Nephron progenitor cell (in vitro differentiated cells): ENCODE measurements at regions not wholly inside any gene's neighbourhood (a gene's known extent, or its start where the extent isn't known, plus 50 kb on each side); places are given as distances from the start of the nearest gene placed in this dataset.

Source experiments
- DNase-seq: peaks from one replicate; pipeline ENCODE4 v3.0.0; 2021
- H3K27ac Mint-ChIP-seq: 2 replicates; pipeline ENCODE4 v1.8.0; 2021; ENCODE audit warnings: mild to moderate bottlenecking, moderate library complexity, mixed read lengths
- H3K27me3 Mint-ChIP-seq: 2 replicates; pipeline ENCODE4 v1.8.0; 2021; ENCODE audit warnings: mild to moderate bottlenecking, low read depth, mixed read lengths; ENCODE audit not compliant: poor library complexity
- H3K36me3 Mint-ChIP-seq: 2 replicates; pipeline ENCODE4 v1.8.0; 2021; ENCODE audit warnings: low read depth, mixed read lengths
- H3K4me1 Mint-ChIP-seq: 2 replicates; pipeline ENCODE4 v1.8.0; 2021; ENCODE audit warnings: mixed read lengths
- H3K4me3 Mint-ChIP-seq: 2 replicates; pipeline ENCODE4 v1.8.0; 2021; ENCODE audit warnings: mild to moderate bottlenecking, moderate library complexity, mixed read lengths
- H3K9me3 Mint-ChIP-seq: 2 replicates; pipeline ENCODE4 v1.8.0; 2021; ENCODE audit warnings: mild to moderate bottlenecking, moderate library complexity, mixed read lengths
- TF ChIP-seq, protein P1 (sequence below): fragments of 200-600 bp; sonication (generic); IDR thresholded peaks from 2 replicates; pipeline ENCODE4 v1.5.0; 2021; ENCODE audit warnings: antibody characterized with exemption

DNA sequence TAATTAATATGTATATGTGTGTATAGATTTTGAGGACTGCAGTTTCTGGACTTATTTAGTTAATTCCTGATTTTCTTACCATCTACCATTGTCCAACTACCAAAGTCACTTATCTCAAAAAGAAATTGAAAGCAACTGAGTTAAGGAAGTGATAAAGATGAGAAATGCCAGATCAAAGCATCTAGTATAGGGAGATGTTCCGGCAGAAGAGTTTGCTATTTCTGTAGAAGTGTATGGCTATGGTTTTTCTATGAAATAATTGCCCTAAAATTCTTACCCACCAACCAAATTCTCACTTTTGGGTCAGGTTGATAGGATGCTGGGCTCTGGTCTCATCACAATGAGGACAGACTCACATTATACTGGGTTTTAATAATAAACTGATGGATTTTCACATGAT is 64.0 kb upstream of the RAB11FIP2 start:
- Mint-ChIP-seq H3K27ac (no peak overlapping the region), H3K27me3 (peaks cover 13% of the 10 kb centered on the region), H3K4me1 (peaks cover 47% of the 10 kb centered on the region), H3K9me3 (peaks cover 6% of the 10 kb centered on the region), H3K4me3 (no peak overlapping the region), H3K36me3 (peaks cover 5% of the 10 kb centered on the region)
- TF ChIP-seq, protein P1, sequence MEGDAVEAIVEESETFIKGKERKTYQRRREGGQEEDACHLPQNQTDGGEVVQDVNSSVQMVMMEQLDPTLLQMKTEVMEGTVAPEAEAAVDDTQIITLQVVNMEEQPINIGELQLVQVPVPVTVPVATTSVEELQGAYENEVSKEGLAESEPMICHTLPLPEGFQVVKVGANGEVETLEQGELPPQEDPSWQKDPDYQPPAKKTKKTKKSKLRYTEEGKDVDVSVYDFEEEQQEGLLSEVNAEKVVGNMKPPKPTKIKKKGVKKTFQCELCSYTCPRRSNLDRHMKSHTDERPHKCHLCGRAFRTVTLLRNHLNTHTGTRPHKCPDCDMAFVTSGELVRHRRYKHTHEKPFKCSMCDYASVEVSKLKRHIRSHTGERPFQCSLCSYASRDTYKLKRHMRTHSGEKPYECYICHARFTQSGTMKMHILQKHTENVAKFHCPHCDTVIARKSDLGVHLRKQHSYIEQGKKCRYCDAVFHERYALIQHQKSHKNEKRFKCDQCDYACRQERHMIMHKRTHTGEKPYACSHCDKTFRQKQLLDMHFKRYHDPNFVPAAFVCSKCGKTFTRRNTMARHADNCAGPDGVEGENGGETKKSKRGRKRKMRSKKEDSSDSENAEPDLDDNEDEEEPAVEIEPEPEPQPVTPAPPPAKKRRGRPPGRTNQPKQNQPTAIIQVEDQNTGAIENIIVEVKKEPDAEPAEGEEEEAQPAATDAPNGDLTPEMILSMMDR = no peak
- DNase-seq = no peak

DNA sequence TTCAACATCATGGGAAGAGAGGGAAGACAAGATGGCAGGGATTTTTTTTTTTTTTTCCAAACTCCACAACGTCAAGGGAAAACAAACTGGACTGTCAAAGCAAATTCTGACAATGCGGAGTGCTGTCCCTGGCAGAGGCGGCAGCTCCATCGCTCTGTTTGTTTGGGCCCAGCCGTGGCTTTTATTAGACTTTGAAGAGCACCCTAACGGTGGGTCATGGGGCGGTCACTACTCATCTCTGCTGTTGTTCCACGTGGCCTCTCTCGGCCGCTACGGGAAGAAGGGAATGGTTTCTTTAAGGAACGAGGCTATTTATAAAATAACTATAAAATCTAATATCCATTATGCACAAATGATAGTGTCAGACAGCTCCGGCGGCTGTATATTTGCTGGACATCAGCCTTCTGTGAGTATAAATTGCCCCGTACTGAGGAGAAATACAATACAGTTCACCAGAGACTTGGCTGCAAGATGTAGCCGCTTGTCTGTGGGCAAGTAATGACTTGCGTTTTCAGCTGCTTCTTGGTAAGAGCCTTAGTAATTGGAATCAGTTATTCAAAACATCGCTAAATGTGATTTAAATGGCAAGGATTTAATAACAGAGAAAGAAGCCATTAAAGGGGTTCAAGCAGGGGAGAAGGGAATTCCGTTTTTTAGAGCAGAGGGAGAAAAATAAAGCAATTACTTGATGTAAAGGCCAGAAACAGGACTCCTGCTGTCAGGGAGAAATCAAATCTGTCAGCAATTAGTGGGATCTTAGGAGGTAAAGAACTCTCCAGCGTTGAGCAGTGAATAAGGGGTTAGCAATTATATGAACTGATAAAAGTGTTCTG is 61.7 kb upstream of the RAB11FIP2 start:
- Mint-ChIP-seq H3K4me1 (peaks cover 43% of the 10 kb centered on the region), H3K27ac (peak overlapping the region; percentile 86), H3K36me3 (peaks cover 5% of the 10 kb centered on the region), H3K4me3 (no peak overlapping the region), H3K27me3 (peaks cover 13% of the 10 kb centered on the region), H3K9me3 (peaks cover 6% of the 10 kb centered on the region)
- TF ChIP-seq, protein P1 = no peak
- no peak for DNase-seq

DNA sequence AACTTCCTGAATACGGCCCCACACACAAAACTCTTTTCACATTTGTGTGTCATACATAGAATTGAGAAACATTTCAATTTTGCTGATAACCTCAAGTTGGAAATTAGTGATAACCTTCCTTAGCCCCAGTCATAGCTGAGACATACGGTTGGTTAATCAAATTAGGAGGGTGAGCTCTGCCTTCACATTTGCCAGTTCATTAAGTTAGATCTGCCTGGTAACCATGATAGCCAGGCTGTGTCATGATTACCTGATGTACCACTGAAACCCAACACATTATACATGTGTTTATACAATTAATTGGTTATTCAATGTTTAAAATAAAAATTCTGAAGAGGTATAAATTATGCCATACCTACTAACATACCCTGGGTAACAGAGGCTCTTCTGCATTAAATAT is 60.8 kb upstream of the RAB11FIP2 start:
- DNase-seq = no peak
- peaks cover 9% of the 10 kb centered on the region for H3K36me3 Mint-ChIP-seq
- H3K4me3 Mint-ChIP-seq = no peak overlapping the region
- peaks cover 41% of the 10 kb centered on the region for H3K4me1 Mint-ChIP-seq
- no peak overlapping the region for H3K27ac Mint-ChIP-seq
- TF ChIP-seq, protein P1 = no peak
- H3K27me3 Mint-ChIP-seq = peaks cover 13% of the 10 kb centered on the region
- peaks cover 6% of the 10 kb centered on the region for H3K9me3 Mint-ChIP-seq

DNA sequence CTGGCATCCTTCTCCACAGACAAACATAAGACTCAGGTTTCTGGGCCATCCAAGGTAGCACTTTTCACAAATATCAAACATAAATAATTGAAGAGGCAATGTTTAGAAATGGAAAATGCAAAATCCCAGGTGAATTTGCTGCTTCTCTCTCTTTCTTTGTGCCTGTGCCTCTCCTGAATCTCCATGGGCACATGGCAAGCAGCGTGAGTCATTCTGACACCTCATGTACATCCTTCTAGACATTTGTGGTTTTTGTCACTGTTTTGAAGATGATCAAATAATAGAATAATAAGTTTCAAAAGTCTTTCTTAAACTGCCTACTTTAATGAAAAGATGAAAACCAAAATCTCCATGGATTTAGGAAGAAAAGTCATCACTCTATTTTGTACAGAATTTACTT is 60.3 kb upstream of the RAB11FIP2 start:
- no peak for DNase-seq
- TF ChIP-seq, protein P1 = no peak
- Mint-ChIP-seq H3K4me1 (peaks cover 36% of the 10 kb centered on the region), H3K27me3 (peaks cover 13% of the 10 kb centered on the region), H3K36me3 (peaks cover 9% of the 10 kb centered on the region), H3K27ac (no peak overlapping the region), H3K9me3 (peaks cover 6% of the 10 kb centered on the region), H3K4me3 (no peak overlapping the region)

DNA sequence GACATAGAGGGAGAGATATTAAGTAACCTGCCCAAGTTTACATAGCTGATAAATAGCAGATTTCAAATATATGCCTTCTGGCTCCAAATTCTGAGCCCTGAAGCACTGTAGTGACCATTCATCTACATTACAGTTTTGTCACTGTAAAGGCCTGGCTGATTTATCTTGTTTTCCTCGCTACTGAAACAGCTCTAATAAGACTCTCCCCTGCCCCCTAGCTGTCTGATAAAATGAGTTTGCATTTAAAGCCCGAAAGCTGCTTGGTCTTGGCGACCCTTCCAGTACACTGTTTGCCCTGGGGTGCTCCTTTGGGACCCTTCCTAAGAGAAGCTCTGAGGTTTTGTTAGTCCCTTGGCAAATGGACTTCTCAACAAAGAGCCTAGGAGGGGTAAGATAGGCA is 59.7 kb upstream of the RAB11FIP2 start:
- no peak for DNase-seq
- Mint-ChIP-seq H3K4me3 (no peak overlapping the region), H3K27ac (no peak overlapping the region), H3K36me3 (peaks cover 9% of the 10 kb centered on the region), H3K9me3 (peaks cover 6% of the 10 kb centered on the region), H3K4me1 (peaks cover 29% of the 10 kb centered on the region), H3K27me3 (peaks cover 13% of the 10 kb centered on the region)
- TF ChIP-seq, protein P1 = no peak

DNA sequence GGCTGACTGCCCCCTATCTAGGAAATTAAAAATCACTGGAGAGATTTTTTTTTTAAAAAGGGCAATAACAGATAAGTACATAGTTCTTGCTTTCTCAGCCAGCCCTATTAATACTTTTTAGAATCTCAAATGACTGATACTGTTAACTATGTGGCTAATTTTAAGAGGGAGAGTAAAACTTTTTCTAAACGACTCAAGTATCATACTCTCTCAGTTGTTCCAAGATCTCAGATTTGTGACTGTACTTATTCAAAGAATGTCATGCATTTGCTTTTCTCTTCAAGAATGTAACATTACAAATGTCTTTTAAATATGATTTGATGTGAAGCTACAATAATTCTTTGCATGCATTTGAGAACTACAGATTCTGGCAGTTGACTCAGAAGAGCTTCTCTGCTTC is 55.4 kb upstream of the RAB11FIP2 start:
- H3K36me3 Mint-ChIP-seq = peaks cover 5% of the 10 kb centered on the region
- peaks cover under 1% of the 10 kb centered on the region for H3K4me1 Mint-ChIP-seq
- DNase-seq = no peak
- peaks cover 1% of the 10 kb centered on the region for H3K9me3 Mint-ChIP-seq
- peaks cover 8% of the 10 kb centered on the region for H3K27me3 Mint-ChIP-seq
- H3K4me3 Mint-ChIP-seq = no peak overlapping the region
- TF ChIP-seq, protein P1 = no peak
- no peak overlapping the region for H3K27ac Mint-ChIP-seq
